IPS DF 19.7 (cell line): ENCODE measurements at regions not wholly inside any gene's neighbourhood (a gene's known extent, or its start where the extent isn't known, plus 50 kb on each side); places are given as distances from the start of the nearest gene placed in this dataset.
"Not testable (repeated sequence)": the region's sequence is repeated elsewhere in the genome, so short reads cannot be mapped to it uniquely, and the experiment has no call there.

ENCODE experiments used
- DNase-seq: peaks from one replicate; pipeline ENCODE4 v3.0.0-alpha.2; 2013; ENCODE audit warnings: low read depth, low spot score

- DNase-seq, result no peak
Measured at GRCh38 chr2:224178056-224178455, 139.0 kb upstream of the SERPINE2 start.

- no peak for DNase-seq
Measured at GRCh38 chr2:224175538-224175937, 136.5 kb upstream of the SERPINE2 start.

GRCh38 chr2:224174990-224175389, 135.9 kb upstream of the SERPINE2 start:
- DNase-seq, result no peak

GRCh38 chr2:224174521-224174920, 135.4 kb upstream of the SERPINE2 start:
- DNase-seq, result no peak

GRCh38 chr2:224173933-224174332, 134.8 kb upstream of the SERPINE2 start:
- no peak for DNase-seq

GRCh38 chr2:224173210-224173609, 134.1 kb upstream of the SERPINE2 start:
- DNase-seq, result no peak

- DNase-seq, result no peak
Measured at GRCh38 chr2:224171226-224171625, 132.1 kb upstream of the SERPINE2 start.

- DNase-seq, result no peak
Measured at GRCh38 chr2:224169847-224170246, 130.8 kb upstream of the SERPINE2 start.

GRCh38 chr2:224167781-224168180, 128.7 kb upstream of the SERPINE2 start:
- DNase-seq, result not testable (repeated sequence)

GRCh38 chr2:224166654-224167053, 127.6 kb upstream of the SERPINE2 start:
- no peak for DNase-seq

GRCh38 chr2:224165901-224166319, 126.8 kb upstream of the SERPINE2 start:
- DNase-seq, result no peak

GRCh38 chr2:224163566-224164307, 124.7 kb upstream of the SERPINE2 start:
- no peak for DNase-seq

GRCh38 chr2:224162122-224162521, 123.0 kb upstream of the SERPINE2 start:
- no peak for DNase-seq

- no peak for DNase-seq
Measured at GRCh38 chr2:224161712-224162111, 122.6 kb upstream of the SERPINE2 start.

- DNase-seq, result no peak
Measured at GRCh38 chr2:224160917-224161316, 121.8 kb upstream of the SERPINE2 start.

GRCh38 chr2:224159345-224159928, 120.4 kb upstream of the SERPINE2 start:
- DNase-seq, result no peak

GRCh38 chr2:224158831-224159230, 119.7 kb upstream of the SERPINE2 start:
- DNase-seq, result no peak

GRCh38 chr2:224158061-224158460, 119.0 kb upstream of the SERPINE2 start:
- DNase-seq, result no peak

GRCh38 chr2:224157655-224158054, 118.6 kb upstream of the SERPINE2 start:
- DNase-seq, result no peak

- no peak for DNase-seq
Measured at GRCh38 chr2:224156436-224156835, 117.3 kb upstream of the SERPINE2 start.

GRCh38 chr2:224155896-224156295, 116.8 kb upstream of the SERPINE2 start:
- DNase-seq, result no peak

- DNase-seq, result no peak
Measured at GRCh38 chr2:224155371-224155770, 116.3 kb upstream of the SERPINE2 start.

- DNase-seq, result no peak
Measured at GRCh38 chr2:224151680-224152310, 112.7 kb upstream of the SERPINE2 start.
